ENCODE measurements at regions not wholly inside any gene's neighbourhood (a gene's known extent, or its start where the extent isn't known, plus 50 kb on each side); places are given as distances from the start of the nearest gene placed in this dataset.

DNA sequence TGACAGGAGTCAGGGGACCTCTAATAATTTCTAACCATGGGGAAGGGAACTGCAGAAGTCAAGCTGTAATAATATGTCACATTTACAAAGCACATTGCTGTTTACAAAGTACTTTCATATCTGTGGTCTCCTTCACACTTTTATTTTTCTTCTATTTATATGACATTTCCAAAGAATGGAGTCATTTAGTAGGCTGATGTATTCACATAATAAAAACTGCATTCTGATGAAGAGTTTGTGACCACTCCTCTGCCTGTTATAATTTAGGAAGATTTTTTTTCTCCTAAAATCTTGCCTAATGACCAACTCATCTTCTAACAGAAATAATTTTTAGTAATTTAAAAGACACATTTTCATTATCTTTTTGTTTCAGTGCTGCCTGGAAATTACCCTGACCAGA lies 272.2 kb upstream of the VEPH1 start:
- Mint-ChIP-seq H3K9me3 (peaks cover 13% of the 10 kb centered on the region), H3K4me3 (no peak overlapping the region), H3K4me1 (peaks cover 5% of the 10 kb centered on the region), H3K36me3 (ENCODE audit: low read depth) (no peaks in the 10 kb centered on the region), H3K27ac (no peak overlapping the region), H3K27me3 (ENCODE audit: low read depth, poor library complexity) (peaks cover 19% of the 10 kb centered on the region)
- no peak for DNase-seq
- TF ChIP-seq, protein P1, sequence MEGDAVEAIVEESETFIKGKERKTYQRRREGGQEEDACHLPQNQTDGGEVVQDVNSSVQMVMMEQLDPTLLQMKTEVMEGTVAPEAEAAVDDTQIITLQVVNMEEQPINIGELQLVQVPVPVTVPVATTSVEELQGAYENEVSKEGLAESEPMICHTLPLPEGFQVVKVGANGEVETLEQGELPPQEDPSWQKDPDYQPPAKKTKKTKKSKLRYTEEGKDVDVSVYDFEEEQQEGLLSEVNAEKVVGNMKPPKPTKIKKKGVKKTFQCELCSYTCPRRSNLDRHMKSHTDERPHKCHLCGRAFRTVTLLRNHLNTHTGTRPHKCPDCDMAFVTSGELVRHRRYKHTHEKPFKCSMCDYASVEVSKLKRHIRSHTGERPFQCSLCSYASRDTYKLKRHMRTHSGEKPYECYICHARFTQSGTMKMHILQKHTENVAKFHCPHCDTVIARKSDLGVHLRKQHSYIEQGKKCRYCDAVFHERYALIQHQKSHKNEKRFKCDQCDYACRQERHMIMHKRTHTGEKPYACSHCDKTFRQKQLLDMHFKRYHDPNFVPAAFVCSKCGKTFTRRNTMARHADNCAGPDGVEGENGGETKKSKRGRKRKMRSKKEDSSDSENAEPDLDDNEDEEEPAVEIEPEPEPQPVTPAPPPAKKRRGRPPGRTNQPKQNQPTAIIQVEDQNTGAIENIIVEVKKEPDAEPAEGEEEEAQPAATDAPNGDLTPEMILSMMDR (IDR thresholded peaks at IDR 0.05) = no peak

DNA sequence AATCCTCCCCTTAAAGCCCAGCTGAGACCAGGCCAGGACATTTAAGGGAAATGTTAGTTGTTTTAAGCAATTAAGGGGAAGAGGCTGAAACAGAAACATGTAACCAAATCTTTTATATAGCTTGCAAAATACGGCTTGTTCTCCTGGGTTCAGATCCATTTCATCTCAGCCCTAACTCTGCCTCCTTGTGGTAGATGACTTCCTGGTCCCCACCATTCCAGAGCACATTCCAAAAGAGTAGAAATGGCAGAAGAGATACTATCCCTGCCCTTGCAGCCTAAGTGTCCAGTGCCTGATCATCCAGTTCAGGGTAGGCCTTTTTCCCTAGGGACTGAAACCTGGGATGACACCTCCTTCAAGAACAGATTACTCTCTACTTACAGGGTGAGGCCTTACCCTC lies 266.2 kb upstream of the VEPH1 start:
- Mint-ChIP-seq H3K27ac (no peak overlapping the region), H3K36me3 (ENCODE audit: low read depth) (no peaks in the 10 kb centered on the region), H3K4me3 (no peak overlapping the region), H3K9me3 (no peaks in the 10 kb centered on the region), H3K27me3 (ENCODE audit: low read depth, poor library complexity) (peaks cover 22% of the 10 kb centered on the region), H3K4me1 (no peaks in the 10 kb centered on the region)
- no peak for DNase-seq
- TF ChIP-seq, protein P1 (IDR thresholded peaks at IDR 0.05) = no peak

DNA sequence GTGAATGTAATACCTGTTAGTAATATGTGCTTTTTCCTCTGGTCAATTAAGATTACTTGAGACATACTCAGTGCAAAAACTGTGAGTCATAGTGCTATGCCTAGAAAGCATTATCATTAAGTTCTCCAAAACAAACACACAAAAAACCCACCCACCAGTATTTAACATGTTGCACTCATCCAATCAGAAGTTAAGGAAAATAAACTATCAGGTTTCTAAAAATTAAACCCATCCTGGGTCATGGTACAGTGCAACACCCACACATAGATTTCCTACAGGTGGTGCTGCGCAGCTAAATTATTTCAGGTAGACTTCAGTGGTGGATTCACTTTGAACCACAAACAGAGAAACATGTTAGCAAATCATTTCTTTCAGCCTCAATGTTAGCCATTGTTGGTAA lies 264.4 kb upstream of the VEPH1 start:
- Mint-ChIP-seq H3K4me1 (no peaks in the 10 kb centered on the region), H3K4me3 (no peak overlapping the region), H3K36me3 (ENCODE audit: low read depth) (no peaks in the 10 kb centered on the region), H3K27ac (no peak overlapping the region), H3K9me3 (no peaks in the 10 kb centered on the region), H3K27me3 (ENCODE audit: low read depth, poor library complexity) (peaks cover 18% of the 10 kb centered on the region)
- DNase-seq = no peak
- TF ChIP-seq, protein P1 (IDR thresholded peaks at IDR 0.05) = no peak

DNA sequence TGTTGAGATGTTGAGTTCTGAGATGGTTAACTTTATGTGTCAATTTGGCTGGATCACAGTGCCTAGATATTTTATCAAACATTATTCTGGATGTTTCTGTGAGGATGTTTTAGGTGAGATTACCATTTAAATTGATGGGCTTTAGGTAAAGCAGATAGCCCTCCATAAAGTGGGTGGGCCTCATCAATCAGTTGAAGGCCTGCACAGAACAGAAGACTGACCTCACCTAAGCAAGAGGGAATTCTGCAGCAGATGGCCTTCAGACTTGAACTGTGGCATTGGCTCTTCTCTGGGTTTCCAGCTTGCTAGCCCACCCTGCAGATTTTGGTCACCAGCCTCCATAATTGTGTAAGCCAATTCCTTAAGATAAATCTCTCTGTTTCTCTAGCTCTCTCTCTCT lies 260.4 kb upstream of the VEPH1 start:
- no peak for DNase-seq
- H3K9me3 Mint-ChIP-seq = no peaks in the 10 kb centered on the region
- H3K36me3 Mint-ChIP-seq (ENCODE audit: low read depth) = no peaks in the 10 kb centered on the region
- H3K27me3 Mint-ChIP-seq (ENCODE audit: low read depth, poor library complexity) = peaks cover 11% of the 10 kb centered on the region
- no peaks in the 10 kb centered on the region for H3K4me1 Mint-ChIP-seq
- no peak overlapping the region for H3K27ac Mint-ChIP-seq
- H3K4me3 Mint-ChIP-seq = no peak overlapping the region
- TF ChIP-seq, protein P1 (IDR thresholded peaks at IDR 0.05) = no peak

DNA sequence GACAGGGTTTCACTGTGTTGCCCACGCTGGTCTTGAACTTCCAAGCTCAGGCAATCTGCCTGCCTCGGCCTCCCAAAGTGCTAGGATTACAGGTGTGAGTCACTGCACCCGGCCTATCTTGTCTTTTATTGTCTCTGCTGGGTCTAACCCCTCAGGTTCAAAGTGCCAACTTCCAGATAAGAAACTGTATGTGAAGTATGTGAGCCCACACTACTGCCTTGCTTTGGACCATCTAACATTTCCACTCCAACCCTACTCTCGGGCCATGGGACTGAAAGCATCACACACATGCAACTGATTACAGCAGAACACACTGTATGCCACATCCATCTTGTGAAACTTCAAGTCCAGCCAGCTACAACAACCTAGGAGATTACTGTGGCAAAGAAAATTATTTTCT lies 256.1 kb upstream of the VEPH1 start:
- no peaks in the 10 kb centered on the region for H3K9me3 Mint-ChIP-seq
- no peaks in the 10 kb centered on the region for H3K4me1 Mint-ChIP-seq
- H3K4me3 Mint-ChIP-seq = no peak overlapping the region
- TF ChIP-seq, protein P1 (IDR thresholded peaks at IDR 0.05) = no peak
- peaks cover 10% of the 10 kb centered on the region for H3K27me3 Mint-ChIP-seq (ENCODE audit: low read depth, poor library complexity)
- no peaks in the 10 kb centered on the region for H3K36me3 Mint-ChIP-seq (ENCODE audit: low read depth)
- no peak for DNase-seq
- H3K27ac Mint-ChIP-seq = no peak overlapping the region

DNA sequence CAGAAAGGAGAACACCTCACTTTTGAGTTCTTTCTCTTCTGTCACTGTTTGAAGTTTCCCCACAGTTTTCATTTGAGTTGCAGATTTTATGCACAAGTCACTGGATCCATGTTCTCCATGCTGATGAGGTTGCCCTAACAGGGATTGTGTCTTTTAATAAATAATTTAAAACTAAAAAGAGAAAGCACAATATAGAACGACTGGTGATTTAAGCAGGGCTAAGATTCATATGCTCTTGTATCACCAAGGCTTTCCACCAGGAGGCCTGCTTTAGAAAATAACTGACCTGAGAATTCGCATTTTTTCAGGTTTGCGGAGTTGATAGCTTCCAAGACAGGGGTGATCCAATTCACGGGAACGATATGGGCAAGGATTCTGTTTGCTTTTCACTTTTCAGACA lies 252.0 kb upstream of the VEPH1 start:
- Mint-ChIP-seq H3K36me3 (ENCODE audit: low read depth) (no peaks in the 10 kb centered on the region), H3K4me3 (no peak overlapping the region), H3K9me3 (no peaks in the 10 kb centered on the region), H3K27ac (no peak overlapping the region), H3K4me1 (peaks cover 13% of the 10 kb centered on the region), H3K27me3 (ENCODE audit: low read depth, poor library complexity) (peaks cover 3% of the 10 kb centered on the region)
- no peak for DNase-seq
- TF ChIP-seq, protein P1 (IDR thresholded peaks at IDR 0.05) = peak; percentile 18

Data from nephron progenitor cell (in vitro differentiated cells).